Esophagus squamous epithelium (tissue), 5 donors: ENCODE measurements at regions not wholly inside any gene's neighbourhood (a gene's known extent, or its start where the extent isn't known, plus 50 kb on each side); places are given as distances from the start of the nearest gene placed in this dataset.

Experiments used
- DNase-seq: peaks from one replicate; lab custom pipeline; 2025; lab: John Stamatoyannopoulos, UW
- H3K27ac ChIP-seq, 4 donors: fragments of 200-600 bp; sonication (generic); one replicate each; pipeline ENCODE4 v1.5.1; 2016 to 2019; ENCODE audit warnings: mild to moderate bottlenecking in 1 of 4
- H3K27me3 ChIP-seq, 4 donors: fragments of 200-600 bp; sonication (generic); 1 replicate in 3 of 4; 2 replicates in 1 of 4; pipeline versions ENCODE4 v1.5.1 to v1.6.0; 2017 to 2021; ENCODE audit warnings: antibody characterized with exemption in 1 of 4
- H3K36me3 ChIP-seq, 3 donors: fragments of 200-600 bp; sonication (generic); one replicate each; pipeline ENCODE4 v1.5.1; 2016 to 2019
- H3K4me1 ChIP-seq, 3 donors: fragments of 200-600 bp; sonication (generic); one replicate each; pipeline ENCODE4 v1.5.1; 2017 to 2019
- H3K4me3 ChIP-seq, 4 donors: fragments of 200-600 bp; sonication (generic); 1 replicate in 3 of 4; 2 replicates in 1 of 4; pipeline ENCODE4 v1.5.1; 2016 to 2019; ENCODE audit warnings: mild to moderate bottlenecking in 2 of 4, moderate library complexity in 1 of 4
- H3K9me3 ChIP-seq, 3 donors: fragments of 200-600 bp; sonication (generic); one replicate each; pipeline ENCODE4 v1.5.1; 2016 to 2019
- CTCF ChIP-seq, 6 experiments: fragments of 450-650 bp in 4 of 6; fragments of 200-600 bp in 2 of 6; sonication (generic) in 2 of 6; IDR thresholded peaks; one replicate each; pipeline ENCODE4 v1.5.1; 2016 to 2019; ENCODE audit warnings: antibody characterized with exemption in 6 of 6, mild to moderate bottlenecking in 4 of 6, moderate library complexity in 4 of 6
- POLR2A ChIP-seq, 4 donors: fragments of 450-650 bp; IDR thresholded peaks; one replicate each; pipeline ENCODE4 v1.6.1; 2017; ENCODE audit warnings: antibody characterized with exemption in 4 of 4, mild to moderate bottlenecking in 4 of 4, moderate library complexity in 3 of 4
- WGBS, 2 donors: methylation state at CpG; one replicate each; pipeline ENCODE4 v1.1.5; 2018; 5-methylcytosine and 5-hydroxymethylcytosine counted together
- intact Hi-C: fragments of 100-400 bp; cut with DNase I; formaldehyde crosslinking; loops from one replicate; pipeline ENCODE4 v1.15.0; 2022
- donor health status: DM: yes; HTN: yes; CAD: no.

DNA sequence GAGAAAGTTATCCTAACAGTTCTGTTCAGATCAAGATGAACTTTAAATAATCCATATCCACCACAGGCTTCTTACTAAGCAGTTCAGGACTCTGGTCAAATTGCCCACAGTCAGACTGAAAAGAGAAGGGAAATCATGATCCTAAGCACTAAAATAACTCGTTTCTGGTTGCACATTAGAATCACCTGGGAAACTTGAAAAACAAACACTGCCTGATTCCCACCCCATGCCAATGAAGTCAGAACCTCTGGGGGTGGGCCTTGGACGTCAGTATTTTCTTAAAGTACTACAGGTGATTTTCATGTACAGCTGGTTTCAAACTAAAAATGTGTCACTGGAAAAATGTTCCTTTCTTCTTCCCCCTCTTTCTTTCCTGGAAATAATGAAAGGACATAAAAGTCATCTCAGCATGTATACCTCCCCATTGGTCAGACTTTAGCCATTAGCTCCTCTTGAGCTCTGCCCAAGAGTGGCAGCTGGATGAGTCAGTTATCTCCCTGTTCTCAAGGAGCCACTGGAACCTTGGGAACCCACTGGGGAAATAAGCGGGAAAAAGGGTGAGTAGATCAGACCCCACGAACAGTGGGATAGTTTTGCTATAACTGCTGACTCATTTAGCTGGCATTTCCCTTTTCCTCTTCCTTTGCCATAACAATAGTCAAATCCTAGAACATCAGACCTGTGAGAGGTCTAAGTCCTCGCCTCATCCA lies 75.3 kb upstream of the IL6 start:
- Histone ChIP-seq H3K36me3 (no peaks in the 10 kb centered on the region), H3K27me3 (no peaks in the 10 kb centered on the region), H3K9me3 (peaks cover 0 to 8% (median 6%) of the 10 kb centered on the region in 3 donors), H3K4me3 (no peak overlapping the region), H3K27ac (peak overlapping the region in 2 of 4 donors; percentile 10 to 31), H3K4me1 (no peaks in the 10 kb centered on the region)
- no peak for DNase-seq
- 44 to 53% methylated on average over 4 to 5 of the region's 5 CpGs for WGBS, 2 donors
- intact Hi-C loops: no loop called here
- TF ChIP-seq CTCF (IDR thresholded peaks at IDR 0.05) (no peak), POLR2A (IDR thresholded peaks at IDR 0.05) (no peak)

- 78 to 85% methylated on average over 4 of the region's 4 CpGs for WGBS, 2 donors
- no peak overlapping the region for H3K4me3 ChIP-seq
- peaks cover 0 to 15% (median 13%) of the 10 kb centered on the region in 3 donors for H3K9me3 ChIP-seq
- H3K27ac ChIP-seq: no peak overlapping the region
- TF ChIP-seq CTCF (IDR thresholded peaks at IDR 0.05) (no peak), POLR2A (IDR thresholded peaks at IDR 0.05) (no peak)
- no peaks in the 10 kb centered on the region for H3K36me3 ChIP-seq
- H3K27me3 ChIP-seq: no peaks in the 10 kb centered on the region
- no peaks in the 10 kb centered on the region for H3K4me1 ChIP-seq
- intact Hi-C loops: no loop called here
- no peak for DNase-seq
Measured at GRCh38 chr7:22651036-22651435, 76.0 kb upstream of the IL6 start.

GRCh38 chr7:22649686-22650085 lies 77.3 kb upstream of the IL6 start:
- H3K27me3 ChIP-seq: no peaks in the 10 kb centered on the region
- no peaks in the 10 kb centered on the region for H3K4me1 ChIP-seq
- no peaks in the 10 kb centered on the region for H3K36me3 ChIP-seq
- DNase-seq: no peak
- WGBS, 2 donors: 81 to 87% methylated on average over 3 of the region's 3 CpGs
- peaks cover 0 to 26% (median 18%) of the 10 kb centered on the region in 3 donors for H3K9me3 ChIP-seq
- H3K4me3 ChIP-seq: no peak overlapping the region
- intact Hi-C loops: no loop called here
- no peak overlapping the region for H3K27ac ChIP-seq
- TF ChIP-seq POLR2A (IDR thresholded peaks at IDR 0.05) (no peak), CTCF (IDR thresholded peaks at IDR 0.05) (no peak)

DNA sequence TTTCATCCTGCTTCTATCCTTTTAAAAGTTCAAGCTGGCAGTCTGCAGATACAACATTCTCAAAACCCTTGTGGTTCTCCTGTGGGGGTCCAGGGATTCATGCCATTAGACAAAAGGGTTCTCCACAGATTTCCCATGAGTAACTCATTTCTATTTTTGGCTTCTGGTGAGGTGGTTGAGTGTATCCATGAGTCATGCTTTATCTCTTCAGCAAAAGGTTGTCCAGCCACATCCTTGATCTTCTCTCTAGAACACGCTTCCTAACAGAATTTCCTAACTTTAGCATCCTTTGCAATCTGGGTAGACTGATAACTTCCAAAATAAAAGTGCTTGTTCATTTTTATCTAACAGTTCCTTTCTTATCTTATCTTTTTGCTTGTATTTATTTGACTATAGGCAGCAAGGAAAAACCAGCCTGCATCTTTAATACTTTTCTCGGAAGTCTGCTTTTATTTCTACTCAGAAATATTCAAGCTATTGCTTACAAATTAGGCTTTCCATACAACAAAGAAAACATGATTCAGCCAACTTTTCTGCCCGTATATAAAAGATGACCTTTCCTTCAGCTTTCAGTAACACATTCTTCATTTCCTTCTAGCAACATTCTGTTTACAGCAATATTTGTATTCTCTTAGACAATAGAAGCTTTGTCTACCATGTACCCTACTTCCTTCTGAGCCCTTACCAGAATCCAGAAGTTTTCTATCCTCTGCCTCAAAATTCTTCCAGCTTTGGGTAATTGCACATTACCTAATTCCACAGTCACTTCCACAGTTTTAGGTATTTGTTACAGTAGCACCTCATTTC lies 79.3 kb upstream of the IL6 start:
- no peak overlapping the region for H3K27ac ChIP-seq
- intact Hi-C loops: no loop called here
- 70 to 73% methylated on average over 3 of the region's 3 CpGs for WGBS, 2 donors
- H3K9me3 ChIP-seq: peaks cover 0 to 26% (median 19%) of the 10 kb centered on the region in 3 donors
- H3K27me3 ChIP-seq: no peaks in the 10 kb centered on the region
- no peaks in the 10 kb centered on the region for H3K4me1 ChIP-seq
- DNase-seq: no peak
- TF ChIP-seq CTCF (IDR thresholded peaks at IDR 0.05) (no peak), POLR2A (IDR thresholded peaks at IDR 0.05) (no peak)
- no peaks in the 10 kb centered on the region for H3K36me3 ChIP-seq
- H3K4me3 ChIP-seq: no peak overlapping the region
